ENCODE measurements at regions not wholly inside any gene's neighbourhood (a gene's known extent, or its start where the extent isn't known, plus 50 kb on each side); places are given as distances from the start of the nearest gene placed in this dataset.

- H3K36me3 Mint-ChIP-seq = no peaks in the 10 kb centered on the region
- DNase-seq (ENCODE audit: low spot score in 2 of 2, unreplicated experiment in 2 of 2) = no peak
- H3K27me3 Mint-ChIP-seq (ENCODE audit: low read depth) = peaks cover 22% of the 10 kb centered on the region
- no peak overlapping the region for H3K4me3 Mint-ChIP-seq
- no peak for TF ChIP-seq CTCF (IDR thresholded peaks at IDR 0.05; ENCODE audit: unreplicated experiment)
- peaks cover 17% of the 10 kb centered on the region for H3K4me1 Mint-ChIP-seq
- H3K27ac Mint-ChIP-seq = no peak overlapping the region
- H3K9me3 Mint-ChIP-seq = peaks cover 4% of the 10 kb centered on the region
Observed at GRCh38 chr16:76943921-76944320, 247.1 kb upstream of the MON1B start.

- Mint-ChIP-seq H3K27ac (no peak overlapping the region), H3K36me3 (no peaks in the 10 kb centered on the region), H3K4me3 (no peak overlapping the region), H3K4me1 (peaks cover 17% of the 10 kb centered on the region), H3K27me3 (ENCODE audit: low read depth) (peaks cover 18% of the 10 kb centered on the region), H3K9me3 (peaks cover 11% of the 10 kb centered on the region)
- DNase-seq (ENCODE audit: low spot score in 2 of 2, unreplicated experiment in 2 of 2) = no peak
- no peak for TF ChIP-seq CTCF (IDR thresholded peaks at IDR 0.05; ENCODE audit: unreplicated experiment)
Observed at GRCh38 chr16:76946879-76947278, 244.1 kb upstream of the MON1B start.

- peaks cover 12% of the 10 kb centered on the region for H3K9me3 Mint-ChIP-seq
- no peak overlapping the region for H3K4me3 Mint-ChIP-seq
- peaks cover 15% of the 10 kb centered on the region for H3K27me3 Mint-ChIP-seq (ENCODE audit: low read depth)
- no peaks in the 10 kb centered on the region for H3K36me3 Mint-ChIP-seq
- H3K4me1 Mint-ChIP-seq = peaks cover 17% of the 10 kb centered on the region
- TF ChIP-seq CTCF (IDR thresholded peaks at IDR 0.05; ENCODE audit: unreplicated experiment) = no peak
- DNase-seq (ENCODE audit: low spot score in 2 of 2, unreplicated experiment in 2 of 2) = no peak
- no peak overlapping the region for H3K27ac Mint-ChIP-seq
Observed at GRCh38 chr16:76947749-76948148, 243.2 kb upstream of the MON1B start.

- peaks cover 14% of the 10 kb centered on the region for H3K9me3 Mint-ChIP-seq
- H3K36me3 Mint-ChIP-seq = no peaks in the 10 kb centered on the region
- H3K4me3 Mint-ChIP-seq = no peak overlapping the region
- no peaks in the 10 kb centered on the region for H3K27me3 Mint-ChIP-seq (ENCODE audit: low read depth)
- TF ChIP-seq CTCF (IDR thresholded peaks at IDR 0.05; ENCODE audit: unreplicated experiment) = no peak
- DNase-seq (ENCODE audit: low spot score in 2 of 2, unreplicated experiment in 2 of 2) = no peak
- H3K4me1 Mint-ChIP-seq = peaks cover 6% of the 10 kb centered on the region
- no peak overlapping the region for H3K27ac Mint-ChIP-seq
Observed at GRCh38 chr16:76955629-76956028, 235.4 kb upstream of the MON1B start.

GRCh38 chr16:76956394-76956793 lies 234.6 kb upstream of the MON1B start:
- DNase-seq (ENCODE audit: low spot score in 2 of 2, unreplicated experiment in 2 of 2) = no peak
- Mint-ChIP-seq H3K9me3 (peaks cover 10% of the 10 kb centered on the region), H3K27me3 (ENCODE audit: low read depth) (no peaks in the 10 kb centered on the region), H3K27ac (no peak overlapping the region), H3K36me3 (no peaks in the 10 kb centered on the region), H3K4me3 (no peak overlapping the region), H3K4me1 (peaks cover 6% of the 10 kb centered on the region)
- no peak for TF ChIP-seq CTCF (IDR thresholded peaks at IDR 0.05; ENCODE audit: unreplicated experiment)

GRCh38 chr16:76956841-76957240 lies 234.1 kb upstream of the MON1B start:
- no peaks in the 10 kb centered on the region for H3K27me3 Mint-ChIP-seq (ENCODE audit: low read depth)
- H3K4me1 Mint-ChIP-seq = peaks cover 6% of the 10 kb centered on the region
- no peak overlapping the region for H3K4me3 Mint-ChIP-seq

More at GRCh38 chr16:76956841-76957240, 234.1 kb upstream of the MON1B start:
- H3K36me3 Mint-ChIP-seq = no peaks in the 10 kb centered on the region
- DNase-seq (ENCODE audit: low spot score in 2 of 2, unreplicated experiment in 2 of 2) = no peak
- no peak for TF ChIP-seq CTCF (IDR thresholded peaks at IDR 0.05; ENCODE audit: unreplicated experiment)
- no peak overlapping the region for H3K27ac Mint-ChIP-seq
- H3K9me3 Mint-ChIP-seq = peaks cover 5% of the 10 kb centered on the region

Measured in mesothelial cell of epicardium (in vitro differentiated cells).